GM21528 (cell line): ENCODE measurements at regions not wholly inside any gene's neighbourhood (a gene's known extent, or its start where the extent isn't known, plus 50 kb on each side); places are given as distances from the start of the nearest gene placed in this dataset.
A peak's percentile ranks its signal among the peaks of the same experiment; 100 is the strongest.
"Not testable (repeated sequence)": the region's sequence is repeated elsewhere in the genome, so short reads cannot be mapped to it uniquely, and the experiment has no call there.

ENCODE experiments used
- ATAC-seq: cut with Tn5 transposase; IDR thresholded peaks from one replicate; pipeline ENCODE4 v1.9.1; 2021; ENCODE audit warnings: mild to moderate bottlenecking, moderate library complexity; ENCODE audit not compliant: unreplicated experiment, low FRiP score

GRCh38 chr3:82132210-82133069 is 371.0 kb upstream of the GBE1 start:
- no peak for ATAC-seq

- no peak for ATAC-seq
Observed at GRCh38 chr3:82130046-82130445, 368.6 kb upstream of the GBE1 start.

DNA sequence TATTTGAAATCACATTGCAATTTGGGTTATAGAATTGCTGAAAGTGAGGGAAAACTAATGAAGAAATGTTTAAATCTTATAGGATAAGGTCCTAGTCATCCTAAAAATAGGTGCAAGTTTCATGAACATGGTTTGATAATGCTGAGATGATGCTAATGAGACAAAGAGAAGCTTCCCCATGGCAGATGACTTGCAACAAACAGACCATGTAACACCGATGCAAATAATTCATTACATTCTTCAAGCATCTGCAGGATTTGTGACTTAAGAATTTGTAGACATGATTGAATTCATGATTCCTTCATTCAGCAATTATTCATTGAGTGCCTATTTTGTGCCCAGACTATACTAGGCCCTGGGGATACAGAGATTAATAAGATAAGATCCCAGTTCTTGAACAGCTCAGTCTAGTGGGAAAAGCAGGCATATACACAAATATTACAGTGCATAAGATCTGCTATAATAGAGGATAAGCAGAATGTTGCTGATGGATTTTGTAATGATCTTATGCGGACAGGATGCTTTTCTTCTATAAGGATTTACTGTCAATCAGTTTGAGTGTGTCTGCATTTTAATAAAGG is 367.9 kb upstream of the GBE1 start:
- no peak for ATAC-seq

GRCh38 chr3:82128271-82128670 is 366.8 kb upstream of the GBE1 start:
- no peak for ATAC-seq

DNA sequence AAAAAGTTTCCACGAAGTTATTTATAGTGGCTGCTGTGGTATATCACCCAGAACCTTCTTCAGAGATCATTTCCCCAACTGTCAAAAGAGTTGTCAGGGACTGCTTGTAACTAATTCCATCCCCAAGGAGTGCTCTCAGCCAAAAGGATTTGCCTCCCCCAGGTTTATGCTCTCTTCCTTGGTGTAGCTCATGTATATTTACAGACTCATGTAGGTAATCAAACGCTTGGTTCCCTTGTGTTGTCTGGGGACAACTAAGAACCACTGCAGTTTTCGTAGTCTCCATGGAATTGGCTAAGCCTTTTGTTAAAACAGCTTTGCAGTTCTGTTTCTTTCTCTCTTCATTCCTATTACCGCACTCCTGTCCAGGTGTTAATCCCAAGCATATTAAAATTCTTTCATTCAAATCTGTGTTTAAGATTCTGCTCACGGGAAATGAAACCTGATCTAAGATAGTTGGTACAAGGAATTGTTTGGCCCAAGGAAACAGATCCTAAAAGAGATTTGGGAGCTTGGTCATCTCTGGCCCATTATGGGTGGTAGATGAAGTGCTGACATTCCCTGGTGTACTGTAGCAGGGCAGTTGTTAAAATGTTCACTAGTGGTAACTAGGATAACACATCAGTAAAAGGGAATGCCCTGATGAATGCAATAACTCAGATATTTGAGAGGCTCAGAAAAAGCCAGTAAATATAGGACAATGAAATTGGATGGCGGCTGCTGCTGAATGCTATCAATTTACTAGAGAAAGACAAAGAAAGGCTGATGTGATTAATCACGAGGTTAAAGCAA is 361.3 kb upstream of the GBE1 start:
- ATAC-seq: no peak

DNA sequence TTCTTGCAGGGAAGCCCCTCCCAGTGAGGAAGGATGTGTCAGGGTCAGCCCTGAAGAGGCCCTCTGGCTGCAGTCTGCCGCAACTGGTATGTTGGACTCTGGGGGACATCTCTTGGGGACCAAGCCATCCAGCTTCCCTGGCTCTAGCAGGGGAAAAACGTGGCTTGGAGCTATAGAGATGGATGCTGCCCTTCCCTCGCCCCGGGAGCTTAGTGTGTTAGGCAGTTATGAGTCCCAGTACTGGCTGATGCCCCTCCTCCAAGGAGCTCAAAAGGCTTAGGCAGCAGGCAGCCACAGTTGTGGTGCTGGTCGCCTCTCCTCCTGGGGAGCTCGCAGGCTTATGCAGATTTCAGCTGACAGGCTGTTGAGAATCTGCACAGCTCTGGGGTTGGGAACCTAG is 353.1 kb upstream of the GBE1 start:
- no peak for ATAC-seq

- ATAC-seq: not testable (repeated sequence)
Observed at GRCh38 chr3:82110721-82111120, 349.3 kb upstream of the GBE1 start.

GRCh38 chr3:82103241-82103640 is 341.8 kb upstream of the GBE1 start:
- no peak for ATAC-seq

DNA sequence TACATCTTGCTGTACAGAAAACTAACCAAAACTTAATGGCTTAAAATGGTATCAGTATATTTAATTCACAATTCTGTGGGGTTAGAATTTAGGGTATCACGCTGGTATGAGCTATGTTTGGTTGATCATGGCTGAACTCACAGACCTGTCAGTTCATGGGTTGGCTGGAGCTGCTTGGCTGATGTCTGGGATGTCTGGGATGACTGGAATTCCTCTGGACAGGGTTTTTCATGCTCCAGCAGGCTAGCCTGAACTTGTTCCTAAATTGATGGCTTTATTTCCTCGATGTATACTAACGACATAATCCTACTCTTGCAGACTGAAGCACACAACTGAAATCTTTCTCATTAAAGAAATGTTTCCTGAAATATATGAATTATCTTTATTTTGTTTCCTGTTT is 338.9 kb upstream of the GBE1 start:
- ATAC-seq: no peak

DNA sequence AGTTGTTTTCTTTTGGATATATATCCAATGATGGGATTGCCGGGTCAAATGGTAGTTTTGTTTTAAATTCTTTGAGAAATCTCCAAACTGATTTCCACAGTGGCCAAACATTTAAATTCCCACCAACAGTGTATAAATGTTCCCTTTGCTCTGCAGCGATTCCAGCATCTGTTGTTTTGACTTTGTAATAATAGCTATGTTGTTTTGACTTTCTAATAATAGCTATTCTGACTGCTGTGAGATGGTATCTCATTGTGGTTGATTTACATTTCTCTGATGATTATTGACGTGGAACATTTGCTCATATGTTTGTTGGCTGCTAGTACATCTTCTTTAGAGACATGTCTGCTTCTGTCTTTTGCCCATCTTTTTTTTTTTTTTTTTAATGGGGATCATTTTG is 332.2 kb upstream of the GBE1 start:
- no peak for ATAC-seq

DNA sequence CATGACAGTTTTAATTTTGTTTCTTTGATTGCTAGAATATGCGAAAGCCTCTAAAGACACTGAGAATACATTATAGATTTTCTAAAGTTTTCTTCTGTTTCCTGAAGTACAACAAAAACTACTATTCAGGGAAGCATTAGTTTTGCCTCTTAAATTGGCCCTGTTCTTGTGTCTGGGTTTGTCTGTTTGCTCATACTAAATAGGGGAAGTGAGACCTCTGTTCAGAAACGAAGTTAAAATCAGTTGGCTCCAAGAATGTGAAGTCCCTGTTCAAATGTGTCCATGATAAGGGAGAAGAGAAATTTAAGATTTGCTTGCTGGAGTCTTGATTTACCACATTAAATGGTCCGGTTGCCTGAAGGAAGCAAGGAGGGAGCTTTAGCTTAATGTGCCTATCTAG is 327.3 kb upstream of the GBE1 start:
- ATAC-seq: peak; percentile 63

GRCh38 chr3:82087958-82088357 is 326.5 kb upstream of the GBE1 start:
- ATAC-seq: no peak

GRCh38 chr3:82085851-82086475 is 324.5 kb upstream of the GBE1 start:
- no peak for ATAC-seq

GRCh38 chr3:82085356-82085755 is 323.9 kb upstream of the GBE1 start:
- ATAC-seq: no peak

DNA sequence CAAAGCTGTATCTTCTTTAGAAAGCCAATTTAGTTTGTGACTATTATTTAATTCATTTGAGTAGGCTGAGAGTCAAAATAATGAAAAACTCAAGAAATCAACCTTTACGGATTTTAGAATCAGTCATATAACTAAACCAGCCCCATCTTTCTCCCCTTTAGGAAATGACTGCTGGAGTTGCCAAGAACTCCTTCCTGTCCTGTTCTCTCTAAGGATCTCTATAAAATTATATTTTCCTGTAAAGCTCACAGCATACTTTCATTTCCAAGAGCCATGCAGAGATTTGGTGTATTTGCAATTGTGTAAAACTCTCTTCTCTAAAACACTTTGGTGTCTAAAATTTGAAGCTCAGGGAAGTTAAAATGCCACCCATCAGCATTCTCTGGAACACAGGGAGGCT is 323.4 kb upstream of the GBE1 start:
- no peak for ATAC-seq

- ATAC-seq: no peak
Observed at GRCh38 chr3:82082796-82083195, 321.4 kb upstream of the GBE1 start.

DNA sequence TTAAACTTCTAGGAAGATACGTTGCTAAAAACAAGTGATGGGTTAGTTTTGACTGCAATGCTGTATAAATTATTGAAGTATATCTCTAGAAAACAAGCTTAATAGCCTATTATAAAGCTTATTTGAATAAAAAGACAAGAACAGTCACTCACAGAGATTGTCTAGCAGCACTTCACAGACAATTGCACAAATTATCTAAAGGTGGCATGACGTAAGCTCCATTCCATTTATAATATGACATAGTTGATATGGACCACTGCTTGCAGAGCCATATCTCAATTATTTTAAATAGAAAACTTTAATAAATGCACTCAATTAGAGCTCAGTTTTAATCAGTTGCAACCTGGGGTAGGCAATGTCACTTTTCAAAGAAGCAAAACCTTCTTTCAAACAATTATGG is 319.9 kb upstream of the GBE1 start:
- ATAC-seq: no peak

DNA sequence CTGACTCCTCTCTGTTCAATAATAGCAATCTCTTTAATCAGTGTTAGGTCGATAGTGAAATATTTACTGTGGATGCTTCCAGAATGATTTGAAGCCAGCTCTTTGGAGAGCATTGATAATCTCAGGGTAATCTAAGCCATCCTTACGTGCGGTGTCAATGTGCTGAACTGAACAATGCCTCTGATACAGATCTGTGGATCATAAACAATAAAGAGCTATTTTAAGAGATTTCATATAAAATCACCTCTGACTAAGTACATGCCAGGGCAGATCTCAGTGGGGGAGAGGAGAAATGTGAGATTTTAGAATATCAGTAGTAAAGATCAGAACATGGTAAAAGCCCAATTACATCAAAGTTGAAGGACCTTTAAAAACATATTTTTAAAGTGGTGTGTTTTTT is 319.3 kb upstream of the GBE1 start:
- no peak for ATAC-seq

DNA sequence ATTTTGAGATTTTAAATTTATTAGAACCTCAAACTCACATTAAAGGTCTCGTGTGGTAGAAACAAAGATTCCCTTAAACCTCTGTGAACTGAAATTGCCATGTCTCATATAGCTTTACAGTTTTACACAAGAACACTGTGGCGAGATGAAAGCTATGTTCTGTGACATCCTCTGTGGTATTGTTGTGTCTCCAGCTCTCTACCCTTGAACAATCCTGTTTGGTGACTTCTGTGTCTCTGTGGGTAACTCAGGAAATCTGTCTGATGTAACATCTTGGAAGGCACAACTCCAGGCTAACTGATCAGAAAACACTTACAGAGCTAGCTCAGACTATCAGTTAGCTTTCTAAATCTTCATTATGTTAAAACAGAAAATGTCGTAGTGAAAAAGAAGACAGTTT is 318.8 kb upstream of the GBE1 start:
- ATAC-seq: no peak

DNA sequence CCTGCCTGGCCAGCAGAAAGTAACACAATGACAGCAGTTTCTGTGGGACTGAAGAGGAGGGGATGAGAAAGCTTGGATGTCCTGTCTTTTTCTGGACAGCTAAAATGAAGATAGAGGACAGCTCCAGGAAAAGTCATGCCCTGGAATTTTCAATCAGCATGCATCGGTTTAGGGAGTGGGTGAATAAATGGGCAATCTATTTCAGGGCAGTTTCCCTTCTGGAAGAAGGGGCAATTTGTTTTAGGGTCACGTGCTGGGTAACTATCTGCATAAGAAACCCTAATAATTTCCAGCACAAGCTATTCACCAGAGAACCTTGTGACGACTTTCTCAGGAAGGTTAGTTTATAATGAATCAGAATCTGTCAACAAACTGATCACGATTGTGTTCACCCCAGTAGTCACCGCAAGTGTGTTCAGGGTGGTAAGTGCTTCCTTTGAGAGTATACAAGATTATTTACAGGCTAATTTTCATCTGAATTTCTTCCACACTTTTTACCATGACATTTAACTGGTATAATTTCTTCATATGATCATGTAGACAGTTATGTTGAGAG is 318.0 kb upstream of the GBE1 start:
- no peak for ATAC-seq

GRCh38 chr3:82078246-82078645 is 316.8 kb upstream of the GBE1 start:
- ATAC-seq: no peak
